HCT116 (cell line): ENCODE measurements at regions not wholly inside any gene's neighbourhood (a gene's known extent, or its start where the extent isn't known, plus 50 kb on each side); places are given as distances from the start of the nearest gene placed in this dataset.
"Not testable (repeated sequence)": the region's sequence is repeated elsewhere in the genome, so short reads cannot be mapped to it uniquely, and the experiment has no call there.

Source experiments
- ATAC-seq: fragments of 200-7000 bp; cut with Tn5 transposase; 2 replicates; pipeline ENCODE4 v1.9.1; 2020; ENCODE audit warnings: mild to moderate bottlenecking, moderate library complexity
- BruUV-seq: library from RNA; stranded (reverse); fragments of 400-500 nt; replicated peaks from 2 replicates; lab custom pipeline; 2021; lab: Mats Ljungman, UMichigan
- CTCF ChIA-PET: fragments of 300-600 bp; sonication (Branson Sonifier 250); formaldehyde crosslinking; loops from one replicate; lab custom pipeline; 2021; ENCODE audit warnings: antibody characterized with exemption; lab: Charles Lee
- POLR2A ChIA-PET: fragments of 300-600, 350-600 bp; sonication (Branson Sonifier 250); formaldehyde crosslinking; loops from one replicate; lab custom pipeline; 2021; ENCODE audit warnings: antibody characterized with exemption; lab: Charles Lee
- RAD21 ChIA-PET, 2 experiments: fragments of 300-600 bp; sonication (Branson Sonifier 250); formaldehyde crosslinking; loops; one replicate each; lab custom pipeline; 2023; ENCODE audit warnings: low total read pairs in 2 of 2; ENCODE audit not compliant: uncharacterized antibody in 2 of 2, unreplicated experiment in 2 of 2, low non-redundant PET in 1 of 2; lab: Charles Lee
- DNase-seq: peaks from one replicate; pipeline ENCODE4 v3.0.0-alpha.2; 2010; ENCODE audit warnings: low read depth, low spot score
- H2AFZ ChIP-seq: fragments of 200-600 bp; shearing (Covaris generic), sonication (generic); 2 replicates; pipeline ENCODE4 v1.6.1; 2017; ENCODE audit warnings: low read depth, mixed run types, mixed read lengths, antibody characterized with exemption, low read length; ENCODE audit not compliant: poor library complexity, severe bottlenecking
- H3K27ac ChIP-seq: 2 replicates; pipeline ENCODE4 v1.5.1; 2012; ENCODE audit warnings: low read depth, low read length
- H3K27me3 ChIP-seq: fragments of 200-600 bp; sonication (generic); 2 replicates; pipeline ENCODE4 v1.6.1; 2016; ENCODE audit warnings: mixed run types, low read length, mixed read lengths; ENCODE audit not compliant: insufficient read depth
- H3K36me3 ChIP-seq, 2 experiments: fragments of 200-500 bp in 1 of 2; fragments of 200-600 bp in 1 of 2; sonication (Bioruptor generic) in 1 of 2; sonication (generic) in 1 of 2; 2 replicates each; pipeline versions ENCODE4 v1.5.1 to v1.6.1; 2014 to 2016; ENCODE audit warnings: low read length in 2 of 2, inconsistent platforms in 1 of 2, mixed read lengths in 1 of 2, mixed run types in 1 of 2; ENCODE audit not compliant: insufficient read depth in 2 of 2, control insufficient read depth in 1 of 2
- H3K4me1 ChIP-seq, 2 experiments: fragments of 200-600 bp in 1 of 2; sonication (generic) in 1 of 2; 2 replicates each; pipeline versions ENCODE4 v1.5.1 to v1.6.1; 2012 to 2017; ENCODE audit warnings: low read length in 2 of 2, inconsistent platforms in 1 of 2, mild to moderate bottlenecking in 1 of 2, mixed read lengths in 1 of 2, mixed run types in 1 of 2, moderate library complexity in 1 of 2; ENCODE audit not compliant: insufficient read depth in 2 of 2, control insufficient read depth in 1 of 2
- H3K4me2 ChIP-seq: fragments of 200-600 bp; sonication (generic); 2 replicates; pipeline ENCODE4 v1.6.1; 2017; ENCODE audit warnings: mixed run types, low read length, mixed read lengths
- H3K4me3 ChIP-seq, 2 experiments: fragments of 200-600 bp in 1 of 2; sonication (generic) in 1 of 2; replicated peaks in 1 of 2; 2 replicates each; pipeline ENCODE4 v1.5.1; 2011 to 2016; ENCODE audit warnings: low read length in 2 of 2, control low read depth in 1 of 2, low read depth in 1 of 2, mild to moderate bottlenecking in 1 of 2, mixed read lengths in 1 of 2, mixed run types in 1 of 2
- H3K79me2 ChIP-seq: fragments of 200-600 bp; sonication (generic); 2 replicates; pipeline ENCODE4 v1.6.1; 2017; ENCODE audit warnings: mild to moderate bottlenecking, mixed run types, low read length, moderate library complexity, mixed read lengths; ENCODE audit not compliant: insufficient read depth
- H3K9ac ChIP-seq: fragments of 200-600 bp; sonication (generic); 2 replicates; pipeline ENCODE4 v1.6.1; 2016; ENCODE audit warnings: low read length, mixed read lengths
- H3K9me2 ChIP-seq: fragments of 200-600 bp; sonication (generic), shearing (Covaris generic); 2 replicates; pipeline ENCODE4 v1.6.1; 2017; ENCODE audit warnings: mixed run types, mild to moderate bottlenecking, moderate library complexity; ENCODE audit not compliant: insufficient read depth
- H3K9me3 ChIP-seq, 2 experiments: fragments of 200-500 bp in 1 of 2; fragments of 200-600 bp in 1 of 2; sonication (Bioruptor generic) in 1 of 2; sonication (generic) in 1 of 2; 2 replicates each; pipeline ENCODE4 v1.6.1; 2014 to 2017; ENCODE audit warnings: low read length in 2 of 2, mixed read lengths in 2 of 2, inconsistent platforms in 1 of 2, low read depth in 1 of 2, mild to moderate bottlenecking in 1 of 2, mixed run types in 1 of 2, moderate library complexity in 1 of 2; ENCODE audit not compliant: control insufficient read depth in 1 of 2, insufficient read depth in 1 of 2
- H4K20me1 ChIP-seq: fragments of 200-600 bp; sonication (generic), shearing (Covaris generic); 2 replicates; pipeline ENCODE4 v1.6.1; 2017; ENCODE audit warnings: mixed run types, mild to moderate bottlenecking, moderate library complexity; ENCODE audit not compliant: insufficient read depth
- EGR1 ChIP-seq: IDR thresholded peaks from 2 replicates; pipeline ENCODE4 v1.6.1; 2012; ENCODE audit warnings: low read depth
- ELF1 ChIP-seq: IDR thresholded peaks from 2 replicates; pipeline ENCODE4 v1.6.1; 2012; ENCODE audit warnings: low read depth, borderline replicate concordance
- EZH2phosphoT487 ChIP-seq: fragments of 200-600 bp; IDR thresholded peaks from 2 replicates; pipeline ENCODE4 v1.6.1; 2018; ENCODE audit warnings: antibody characterized with exemption, borderline replicate concordance
- JUND ChIP-seq: IDR thresholded peaks from 2 replicates; pipeline ENCODE4 v1.6.1; 2012
- POLR2AphosphoS5 ChIP-seq: IDR thresholded peaks from 2 replicates; pipeline ENCODE4 v1.6.1; 2011; ENCODE audit warnings: mild to moderate bottlenecking, low read depth, low read length, moderate library complexity
- RAD21 ChIP-seq: IDR thresholded peaks from 2 replicates; pipeline ENCODE4 v1.6.1; 2012; ENCODE audit warnings: low read depth, mild to moderate bottlenecking
- TCF7L2 ChIP-seq: IDR thresholded peaks from 2 replicates; pipeline ENCODE4 v1.7.0; 2011; ENCODE audit warnings: borderline replicate concordance, inconsistent platforms; ENCODE audit not compliant: insufficient read depth, insufficient read length; ENCODE audit errors: extremely low read depth
- YY1 ChIP-seq: IDR thresholded peaks from 2 replicates; pipeline ENCODE4 v1.6.1; 2011; ENCODE audit warnings: low read length, low read depth, moderate library complexity, mild to moderate bottlenecking; ENCODE audit not compliant: insufficient replicate concordance; ENCODE audit errors: extremely low read depth
- ZNF274 ChIP-seq: fragments of 200-500 bp; sonication (Bioruptor generic); IDR thresholded peaks from 2 replicates; pipeline ENCODE4 v1.6.1; 2014; ENCODE audit warnings: mild to moderate bottlenecking, low read depth, low read length, inconsistent platforms
- intact Hi-C: fragments of 100-400 bp; cut with micrococcal nuclease; formaldehyde crosslinking; loops from 2 replicates; pipeline ENCODE4 v1.10.0; 2022
- TF ChIP-seq, protein P1 (sequence below): IDR thresholded peaks from 2 replicates; pipeline ENCODE4 v1.6.1; 2012
- TF ChIP-seq, protein P2 (sequence below): IDR thresholded peaks from 2 replicates; pipeline ENCODE4 v1.6.1; 2012
- TF ChIP-seq, protein P3 (sequence below), 3 experiments: fragments of 200-600 bp in 1 of 3; sonication (generic) in 1 of 3; IDR thresholded peaks in 2 of 3; conservative IDR thresholded peaks in 1 of 3; 2 replicates each; pipeline ENCODE4 v1.5.1; 2012 to 2017; ENCODE audit warnings: low read depth in 2 of 3, low read length in 2 of 3, antibody characterized with exemption in 1 of 3, borderline replicate concordance in 1 of 3, control low read depth in 1 of 3, mild to moderate bottlenecking in 1 of 3, mixed read lengths in 1 of 3, mixed run types in 1 of 3, moderate library complexity in 1 of 3; ENCODE audit not compliant: insufficient read depth in 1 of 3

DNA sequence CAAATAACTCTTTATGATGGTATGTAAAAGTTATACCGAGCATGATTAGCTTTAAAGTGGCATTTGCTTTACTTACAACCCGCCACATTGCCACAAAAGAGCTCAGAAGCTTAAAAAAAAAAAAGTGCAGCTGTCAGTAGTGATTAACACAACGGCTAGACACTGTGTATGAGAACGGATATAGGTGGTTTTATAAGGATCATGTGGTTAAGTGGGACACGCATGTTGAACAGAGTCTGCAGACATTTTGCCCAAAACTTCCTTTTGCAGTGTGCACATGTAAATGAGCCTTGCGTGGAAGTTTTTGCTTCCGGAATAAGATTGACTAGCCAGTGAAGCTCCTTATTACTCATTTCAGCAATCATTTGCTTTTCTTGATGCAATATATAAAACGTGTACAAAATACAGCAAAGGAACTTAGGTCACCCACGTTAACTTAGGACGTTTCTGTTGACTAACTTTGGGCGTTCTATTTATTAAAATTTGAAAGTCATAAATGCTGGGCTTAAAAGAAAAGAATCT lies 58.7 kb upstream of the RGS1 start:
- H3K9me3 ChIP-seq: no peaks in the 10 kb centered on the region
- H3K36me3 ChIP-seq: no peaks in the 10 kb centered on the region
- no peak overlapping the region for H3K9ac ChIP-seq
- CTCF ChIA-PET: no interaction called here
- RAD21 ChIA-PET: no interaction called here
- intact Hi-C loops: no loop called here
- POLR2A ChIA-PET: no interaction called here
- H4K20me1 ChIP-seq: no peaks in the 10 kb centered on the region
- no peaks in the 10 kb centered on the region for H3K27me3 ChIP-seq
- no peak for DNase-seq
- no peak overlapping the region for H3K27ac ChIP-seq
- TF ChIP-seq RAD21 (no peak), EZH2phosphoT487 (no peak), JUND (no peak), POLR2AphosphoS5 (no peak), YY1 (no peak), TCF7L2 (no peak), EGR1 (no peak), ZNF274 (no peak), ELF1 (no peak)
- TF ChIP-seq, protein P1, sequence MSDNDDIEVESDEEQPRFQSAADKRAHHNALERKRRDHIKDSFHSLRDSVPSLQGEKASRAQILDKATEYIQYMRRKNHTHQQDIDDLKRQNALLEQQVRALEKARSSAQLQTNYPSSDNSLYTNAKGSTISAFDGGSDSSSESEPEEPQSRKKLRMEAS: no peak
- TF ChIP-seq, protein P2, sequence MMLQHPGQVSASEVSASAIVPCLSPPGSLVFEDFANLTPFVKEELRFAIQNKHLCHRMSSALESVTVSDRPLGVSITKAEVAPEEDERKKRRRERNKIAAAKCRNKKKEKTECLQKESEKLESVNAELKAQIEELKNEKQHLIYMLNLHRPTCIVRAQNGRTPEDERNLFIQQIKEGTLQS: no peak
- TF ChIP-seq, protein P3, sequence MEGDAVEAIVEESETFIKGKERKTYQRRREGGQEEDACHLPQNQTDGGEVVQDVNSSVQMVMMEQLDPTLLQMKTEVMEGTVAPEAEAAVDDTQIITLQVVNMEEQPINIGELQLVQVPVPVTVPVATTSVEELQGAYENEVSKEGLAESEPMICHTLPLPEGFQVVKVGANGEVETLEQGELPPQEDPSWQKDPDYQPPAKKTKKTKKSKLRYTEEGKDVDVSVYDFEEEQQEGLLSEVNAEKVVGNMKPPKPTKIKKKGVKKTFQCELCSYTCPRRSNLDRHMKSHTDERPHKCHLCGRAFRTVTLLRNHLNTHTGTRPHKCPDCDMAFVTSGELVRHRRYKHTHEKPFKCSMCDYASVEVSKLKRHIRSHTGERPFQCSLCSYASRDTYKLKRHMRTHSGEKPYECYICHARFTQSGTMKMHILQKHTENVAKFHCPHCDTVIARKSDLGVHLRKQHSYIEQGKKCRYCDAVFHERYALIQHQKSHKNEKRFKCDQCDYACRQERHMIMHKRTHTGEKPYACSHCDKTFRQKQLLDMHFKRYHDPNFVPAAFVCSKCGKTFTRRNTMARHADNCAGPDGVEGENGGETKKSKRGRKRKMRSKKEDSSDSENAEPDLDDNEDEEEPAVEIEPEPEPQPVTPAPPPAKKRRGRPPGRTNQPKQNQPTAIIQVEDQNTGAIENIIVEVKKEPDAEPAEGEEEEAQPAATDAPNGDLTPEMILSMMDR (IDR thresholded peaks at IDR 0.05 in 2 of 3, conservative IDR thresholded peaks at IDR 0.05 in 1 of 3; ENCODE audit: borderline replicate concordance in 1 of 3, insufficient read depth in 1 of 3, low read depth in 2 of 3, low read length in 2 of 3): no peak
- H3K9me2 ChIP-seq: no peaks in the 10 kb centered on the region
- H3K4me1 ChIP-seq: no peaks in the 10 kb centered on the region
- no peaks in the 10 kb centered on the region for H3K79me2 ChIP-seq
- ATAC-seq: no peak
- no peak overlapping the region for H3K4me2 ChIP-seq
- no peak overlapping the region for H2AFZ ChIP-seq
- BruUV-seq: no TSS peak
- no peak overlapping the region for H3K4me3 ChIP-seq

DNA sequence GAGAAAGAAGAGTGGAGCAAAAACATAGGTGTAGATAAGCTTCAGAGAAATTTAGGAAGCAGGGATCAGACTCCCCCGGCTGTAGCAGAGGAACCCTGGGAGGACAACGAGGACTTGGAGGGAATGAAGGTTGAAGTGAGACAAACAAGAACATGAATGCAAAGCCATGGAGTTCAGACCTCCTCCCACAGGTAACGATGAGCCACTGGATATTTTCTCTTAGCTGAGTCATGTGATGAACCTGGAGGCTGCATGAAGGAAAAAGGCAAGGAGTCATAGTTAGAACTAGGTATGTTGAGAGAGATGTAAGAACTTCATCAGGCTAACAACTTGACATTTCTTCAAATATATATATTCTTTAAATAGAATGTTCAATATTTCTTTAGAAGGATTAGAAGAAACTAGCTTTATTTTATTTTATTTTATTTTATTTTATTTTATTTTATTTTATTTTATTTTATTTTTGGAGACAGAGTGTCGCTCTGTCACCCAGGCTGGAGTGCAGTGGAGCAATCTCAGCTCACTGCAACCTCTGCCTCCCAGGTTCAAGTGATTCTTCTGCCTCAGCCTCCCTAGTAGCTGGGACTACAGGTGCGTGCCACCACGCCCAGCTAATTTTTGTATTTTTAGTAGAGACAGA lies 57.7 kb upstream of the RGS1 start:
- ATAC-seq: not testable (repeated sequence)

More for the DNA sequence above, 57.7 kb upstream of the RGS1 start:
- RAD21 ChIA-PET, H4K20me1 ChIP-seq, CTCF ChIA-PET, H3K27me3 ChIP-seq, H3K27ac ChIP-seq, DNase-seq, H3K9me3 ChIP-seq, H3K36me3 ChIP-seq, H3K4me1 ChIP-seq, POLR2A ChIA-PET, intact Hi-C loops, H3K9ac ChIP-seq, H3K4me3 ChIP-seq, H3K4me2 ChIP-seq, H3K9me2 ChIP-seq, BruUV-seq, H3K79me2 ChIP-seq: not testable (repeated sequence)
- H2AFZ ChIP-seq: peak overlapping the region; percentile 44
